GM18498 (cell line): ENCODE measurements at regions not wholly inside any gene's neighbourhood (a gene's known extent, or its start where the extent isn't known, plus 50 kb on each side); places are given as distances from the start of the nearest gene placed in this dataset.
"Not testable (repeated sequence)": the region's sequence is repeated elsewhere in the genome, so short reads cannot be mapped to it uniquely, and the experiment has no call there.

Source experiments
- ATAC-seq: cut with Tn5 transposase; IDR thresholded peaks from one replicate; pipeline ENCODE4 v1.9.1; 2021; ENCODE audit warnings: mild to moderate bottlenecking, moderate library complexity; ENCODE audit not compliant: unreplicated experiment

GRCh38 chr12:24530689-24531088 is 418.2 kb downstream of the BCAT1 start:
- ATAC-seq: no peak

GRCh38 chr12:24527102-24527501 is 421.8 kb downstream of the BCAT1 start:
- ATAC-seq: no peak

- no peak for ATAC-seq
Observed at GRCh38 chr12:24522736-24523135, 426.2 kb downstream of the BCAT1 start.

GRCh38 chr12:24519759-24520158 is 429.1 kb downstream of the BCAT1 start:
- no peak for ATAC-seq

DNA sequence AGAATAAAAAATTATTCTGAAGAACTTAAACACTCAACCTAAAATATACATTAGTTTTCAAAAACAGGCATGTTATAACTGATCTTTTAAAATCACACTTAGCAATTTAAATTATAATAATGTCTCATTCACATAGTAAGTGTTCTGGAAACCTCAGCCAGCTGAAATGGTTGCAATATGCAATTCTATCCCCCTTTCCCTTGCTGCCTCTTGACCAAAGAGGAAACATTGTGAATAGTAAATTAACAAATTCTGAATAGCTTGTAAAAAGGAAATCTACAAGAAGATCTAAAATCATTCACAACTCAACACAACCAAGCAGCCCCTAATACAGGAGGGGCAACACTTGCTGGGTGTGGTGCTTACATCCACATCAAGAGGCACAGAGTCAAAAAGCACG is 431.9 kb downstream of the BCAT1 start:
- ATAC-seq: no peak

GRCh38 chr12:24510581-24511125 is 438.2 kb downstream of the BCAT1 start:
- ATAC-seq: no peak

DNA sequence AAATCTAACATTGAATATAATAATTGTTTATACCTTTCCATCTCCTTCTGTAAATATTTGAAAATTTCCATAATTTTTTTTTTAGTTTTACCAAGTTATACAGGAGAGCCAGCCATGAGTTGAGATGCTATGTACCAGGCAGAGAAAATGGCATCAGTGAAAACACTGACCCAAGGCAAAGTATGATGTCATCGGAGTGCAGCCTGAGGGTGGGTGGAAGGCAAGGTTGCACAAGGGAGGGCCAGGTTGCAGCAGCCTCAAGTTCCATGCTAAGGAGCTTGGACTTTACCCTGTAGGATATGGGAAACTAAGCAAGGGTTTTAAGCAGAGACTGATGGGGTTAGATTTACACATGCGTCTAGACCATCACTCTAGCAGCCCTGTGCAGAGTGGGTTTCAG is 441.1 kb downstream of the BCAT1 start:
- ATAC-seq: no peak

DNA sequence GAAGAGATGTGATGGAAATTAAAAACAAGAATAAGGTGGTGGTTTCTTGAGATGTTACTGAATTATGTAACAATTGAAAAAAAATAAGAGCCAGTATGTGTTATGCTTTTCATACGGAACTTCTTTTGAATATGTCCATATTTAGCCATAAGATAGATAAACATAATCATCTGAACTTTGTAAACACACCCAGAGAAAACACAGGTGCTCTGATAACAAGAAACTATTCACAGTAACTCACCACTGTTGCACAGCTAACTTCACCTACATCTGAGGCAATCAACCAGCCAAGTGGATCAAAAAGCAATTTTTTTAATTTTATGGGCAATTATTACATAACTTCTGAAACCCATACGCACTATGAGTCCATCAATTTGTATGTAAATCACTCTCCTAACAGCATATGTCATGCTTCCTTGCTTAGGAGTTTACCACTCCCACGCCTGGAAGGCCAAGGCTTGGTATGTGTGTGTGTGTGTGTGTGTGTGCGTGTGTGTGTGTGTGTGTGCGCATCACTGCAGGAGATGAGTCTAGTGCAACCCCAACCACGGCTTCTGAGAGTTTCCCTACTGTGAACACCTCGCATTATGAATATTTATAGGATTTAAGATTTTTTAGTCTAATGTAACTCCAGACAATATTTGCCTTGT is 443.4 kb downstream of the BCAT1 start:
- ATAC-seq: no peak

- not testable (repeated sequence) for ATAC-seq
Observed at GRCh38 chr12:24503477-24503876, 445.4 kb downstream of the BCAT1 start.

DNA sequence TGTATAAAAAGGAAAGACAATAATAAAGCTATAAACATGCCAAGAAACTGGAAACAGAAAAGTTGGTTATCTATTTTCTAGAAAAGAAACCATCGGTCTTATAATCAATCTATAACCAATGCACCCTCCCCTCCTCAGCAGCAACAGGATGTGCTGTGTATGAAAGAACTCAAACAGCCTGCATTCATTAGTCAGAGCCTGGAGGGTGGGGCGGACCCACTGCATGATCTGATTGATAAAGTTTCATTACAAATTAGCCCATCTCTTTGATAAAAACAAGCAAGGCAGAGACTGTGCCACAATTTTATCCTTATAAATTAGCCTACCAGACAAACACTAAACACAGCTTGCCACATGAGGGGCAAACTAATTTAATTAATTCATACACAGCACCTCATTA is 448.1 kb downstream of the BCAT1 start:
- no peak for ATAC-seq

- no peak for ATAC-seq
Observed at GRCh38 chr12:24500421-24500820, 448.5 kb downstream of the BCAT1 start.

GRCh38 chr12:24499151-24500146 is 449.5 kb downstream of the BCAT1 start:
- no peak for ATAC-seq

- ATAC-seq: no peak
Observed at GRCh38 chr12:24496755-24497154, 452.1 kb downstream of the BCAT1 start.

DNA sequence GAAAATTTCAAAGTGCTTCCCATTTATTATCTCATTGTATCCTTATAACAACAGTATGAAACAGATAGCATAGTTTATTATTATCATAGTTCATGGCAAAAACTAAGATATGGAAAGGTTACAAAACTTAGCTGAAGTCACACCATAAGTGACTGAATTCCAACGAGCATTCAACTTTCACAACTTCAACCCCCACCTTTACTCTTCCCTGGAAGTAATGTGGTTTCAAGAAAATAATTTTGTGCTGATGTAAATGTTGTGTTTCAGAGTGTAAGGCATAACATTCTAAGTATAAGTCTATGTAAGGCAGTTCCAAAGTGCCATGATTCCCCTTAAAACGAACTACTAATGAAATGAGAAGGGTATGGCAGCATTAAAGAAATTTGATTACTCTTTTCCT is 454.5 kb downstream of the BCAT1 start:
- ATAC-seq: no peak

GRCh38 chr12:24491968-24492367 is 456.9 kb downstream of the BCAT1 start:
- no peak for ATAC-seq

DNA sequence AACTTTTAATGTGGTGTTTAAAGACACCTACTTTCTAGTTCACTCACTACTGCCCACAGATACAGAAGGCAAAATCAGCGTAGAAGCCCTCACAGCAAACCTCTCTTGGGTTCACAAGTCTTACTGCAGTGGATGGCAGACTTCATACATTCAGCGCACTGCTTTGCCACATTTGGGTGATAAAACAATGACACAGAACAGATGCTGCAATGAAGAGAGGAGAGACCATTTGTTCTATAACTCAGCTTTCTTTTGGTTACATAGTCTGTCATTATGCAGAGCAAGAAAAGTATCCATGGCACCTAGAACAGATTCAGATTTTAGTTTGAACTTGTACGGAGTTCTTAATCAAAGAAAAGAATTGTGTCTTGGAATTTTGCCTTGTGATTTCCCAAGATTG is 459.0 kb downstream of the BCAT1 start:
- ATAC-seq: no peak

GRCh38 chr12:24488906-24489619 is 459.8 kb downstream of the BCAT1 start:
- ATAC-seq: no peak

GRCh38 chr12:24488091-24488596 is 460.8 kb downstream of the BCAT1 start:
- no peak for ATAC-seq

- ATAC-seq: no peak
Observed at GRCh38 chr12:24487606-24488005, 461.3 kb downstream of the BCAT1 start.

- no peak for ATAC-seq
Observed at GRCh38 chr12:24483732-24484131, 465.2 kb downstream of the BCAT1 start.
